ENCODE measurements at regions not wholly inside any gene's neighbourhood (a gene's known extent, or its start where the extent isn't known, plus 50 kb on each side); places are given as distances from the start of the nearest gene placed in this dataset.

DNA sequence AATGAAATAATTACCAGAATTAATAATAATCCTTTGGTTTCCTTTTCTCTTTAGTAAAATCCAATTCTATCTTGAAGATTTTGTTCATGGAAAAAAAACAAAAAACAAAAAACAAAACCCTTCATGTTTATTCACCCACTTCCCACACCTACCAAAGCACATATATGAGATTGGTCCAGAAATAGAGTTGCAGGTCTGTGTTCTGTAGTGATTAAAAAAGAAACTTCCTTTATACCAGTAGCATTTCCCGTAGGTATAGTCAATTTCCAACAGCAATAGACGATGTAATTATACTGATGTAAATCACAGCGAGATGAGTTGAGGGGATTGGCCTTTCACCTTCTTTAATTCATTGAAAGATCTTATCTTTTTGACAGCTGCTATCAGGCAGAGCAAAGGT lies 194.6 kb downstream of the SOX2 start:
- Histone ChIP-seq H3K9me3 (ENCODE audit: low read depth) (no peaks in the 10 kb centered on the region), H3K4me1 (ENCODE audit: low read depth) (no peaks in the 10 kb centered on the region), H3K4me3 (no peak overlapping the region), H3K27me3 (no peaks in the 10 kb centered on the region), H3K27ac (no peak overlapping the region), H3K36me3 (no peaks in the 10 kb centered on the region)
- DNase-seq (ENCODE audit: low read depth in 1 of 2, low spot score in 1 of 2), result no peak
- TF ChIP-seq, protein P1, sequence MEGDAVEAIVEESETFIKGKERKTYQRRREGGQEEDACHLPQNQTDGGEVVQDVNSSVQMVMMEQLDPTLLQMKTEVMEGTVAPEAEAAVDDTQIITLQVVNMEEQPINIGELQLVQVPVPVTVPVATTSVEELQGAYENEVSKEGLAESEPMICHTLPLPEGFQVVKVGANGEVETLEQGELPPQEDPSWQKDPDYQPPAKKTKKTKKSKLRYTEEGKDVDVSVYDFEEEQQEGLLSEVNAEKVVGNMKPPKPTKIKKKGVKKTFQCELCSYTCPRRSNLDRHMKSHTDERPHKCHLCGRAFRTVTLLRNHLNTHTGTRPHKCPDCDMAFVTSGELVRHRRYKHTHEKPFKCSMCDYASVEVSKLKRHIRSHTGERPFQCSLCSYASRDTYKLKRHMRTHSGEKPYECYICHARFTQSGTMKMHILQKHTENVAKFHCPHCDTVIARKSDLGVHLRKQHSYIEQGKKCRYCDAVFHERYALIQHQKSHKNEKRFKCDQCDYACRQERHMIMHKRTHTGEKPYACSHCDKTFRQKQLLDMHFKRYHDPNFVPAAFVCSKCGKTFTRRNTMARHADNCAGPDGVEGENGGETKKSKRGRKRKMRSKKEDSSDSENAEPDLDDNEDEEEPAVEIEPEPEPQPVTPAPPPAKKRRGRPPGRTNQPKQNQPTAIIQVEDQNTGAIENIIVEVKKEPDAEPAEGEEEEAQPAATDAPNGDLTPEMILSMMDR (IDR thresholded peaks at IDR 0.05; ENCODE audit: low read depth, low read length), result no peak

- TF ChIP-seq, protein P1 (IDR thresholded peaks at IDR 0.05; ENCODE audit: low read depth, low read length), result no peak
- Histone ChIP-seq H3K36me3 (no peaks in the 10 kb centered on the region), H3K27me3 (no peaks in the 10 kb centered on the region), H3K4me3 (no peak overlapping the region), H3K27ac (no peak overlapping the region), H3K4me1 (ENCODE audit: low read depth) (no peaks in the 10 kb centered on the region), H3K9me3 (ENCODE audit: low read depth) (no peaks in the 10 kb centered on the region)
- DNase-seq (ENCODE audit: low read depth in 1 of 2, low spot score in 1 of 2), result no peak
Observed at GRCh38 chr3:181909241-181909640, 197.5 kb downstream of the SOX2 start.

- Histone ChIP-seq H3K4me1 (ENCODE audit: low read depth) (no peaks in the 10 kb centered on the region), H3K9me3 (ENCODE audit: low read depth) (no peaks in the 10 kb centered on the region), H3K27me3 (no peaks in the 10 kb centered on the region), H3K36me3 (no peaks in the 10 kb centered on the region), H3K27ac (no peak overlapping the region), H3K4me3 (no peak overlapping the region)
- TF ChIP-seq, protein P1 (IDR thresholded peaks at IDR 0.05; ENCODE audit: low read depth, low read length), result no peak
- DNase-seq (ENCODE audit: low read depth in 1 of 2, low spot score in 1 of 2), result no peak
Observed at GRCh38 chr3:181912384-181912783, 200.7 kb downstream of the SOX2 start.

GRCh38 chr3:181913254-181913653 lies 201.5 kb downstream of the SOX2 start:
- Histone ChIP-seq H3K27me3 (no peaks in the 10 kb centered on the region), H3K4me1 (ENCODE audit: low read depth) (no peaks in the 10 kb centered on the region), H3K36me3 (no peaks in the 10 kb centered on the region), H3K4me3 (no peak overlapping the region), H3K9me3 (ENCODE audit: low read depth) (no peaks in the 10 kb centered on the region), H3K27ac (no peak overlapping the region)
- no peak for DNase-seq (ENCODE audit: low read depth in 1 of 2, low spot score in 1 of 2)
- TF ChIP-seq, protein P1 (IDR thresholded peaks at IDR 0.05; ENCODE audit: low read depth, low read length), result no peak

- H3K36me3 ChIP-seq, result no peaks in the 10 kb centered on the region
- no peak for DNase-seq (ENCODE audit: low read depth in 1 of 2, low spot score in 1 of 2)
- no peaks in the 10 kb centered on the region for H3K4me1 ChIP-seq (ENCODE audit: low read depth)
Observed at GRCh38 chr3:181915551-181915950, 203.8 kb downstream of the SOX2 start.

More at GRCh38 chr3:181915551-181915950, 203.8 kb downstream of the SOX2 start:
- no peaks in the 10 kb centered on the region for H3K27me3 ChIP-seq
- H3K4me3 ChIP-seq, result no peak overlapping the region
- no peaks in the 10 kb centered on the region for H3K9me3 ChIP-seq (ENCODE audit: low read depth)
- TF ChIP-seq, protein P1 (IDR thresholded peaks at IDR 0.05; ENCODE audit: low read depth, low read length), result no peak
- no peak overlapping the region for H3K27ac ChIP-seq
